Hepatocyte (in vitro differentiated cells): ENCODE measurements at regions not wholly inside any gene's neighbourhood (a gene's known extent, or its start where the extent isn't known, plus 50 kb on each side); places are given as distances from the start of the nearest gene placed in this dataset.

ENCODE experiments used
- EZH2 ChIP-seq: fragments of 200-600 bp; sonication (generic); IDR thresholded peaks from 2 replicates; pipeline ENCODE4 v1.6.1; 2016; ENCODE audit warnings: antibody characterized with exemption, mild to moderate bottlenecking, borderline replicate concordance
- TF ChIP-seq, protein P1 (sequence below): fragments of 200-600 bp; sonication (generic); IDR thresholded peaks from 2 replicates; pipeline ENCODE4 v1.5.1; 2016; ENCODE audit warnings: antibody characterized with exemption, mild to moderate bottlenecking; ENCODE audit not compliant: poor library complexity

DNA sequence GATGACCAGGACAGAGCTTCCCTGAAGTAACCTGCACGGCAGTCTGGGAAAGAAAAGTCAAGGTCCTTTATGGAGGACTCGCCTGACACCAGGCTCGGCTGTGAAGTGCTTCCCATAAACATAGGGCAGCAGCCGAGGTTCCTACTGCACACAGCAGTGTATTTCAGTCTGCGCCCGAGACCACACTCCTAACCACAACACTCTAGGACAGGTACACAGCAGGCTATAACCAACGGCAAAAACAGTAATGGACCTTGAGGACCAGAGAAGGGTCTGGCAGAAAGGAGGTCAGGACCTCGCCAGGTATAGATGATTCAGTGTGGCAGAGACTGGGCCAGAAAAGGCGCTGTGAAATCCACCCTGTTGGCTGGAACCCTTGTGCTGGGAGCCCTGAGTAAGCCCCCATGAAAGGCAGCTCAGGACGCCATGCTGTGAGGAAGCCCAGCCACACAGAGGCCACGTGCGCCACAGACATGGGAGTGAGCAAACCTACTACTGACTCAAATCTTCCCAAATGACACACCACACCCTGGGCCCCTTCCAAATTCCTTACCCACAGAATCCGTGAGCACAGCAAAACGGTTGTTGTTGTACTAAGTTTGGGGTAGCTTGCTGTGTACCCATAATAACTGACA lies 129.6 kb upstream of the CST7 start:
- TF ChIP-seq, protein P1, sequence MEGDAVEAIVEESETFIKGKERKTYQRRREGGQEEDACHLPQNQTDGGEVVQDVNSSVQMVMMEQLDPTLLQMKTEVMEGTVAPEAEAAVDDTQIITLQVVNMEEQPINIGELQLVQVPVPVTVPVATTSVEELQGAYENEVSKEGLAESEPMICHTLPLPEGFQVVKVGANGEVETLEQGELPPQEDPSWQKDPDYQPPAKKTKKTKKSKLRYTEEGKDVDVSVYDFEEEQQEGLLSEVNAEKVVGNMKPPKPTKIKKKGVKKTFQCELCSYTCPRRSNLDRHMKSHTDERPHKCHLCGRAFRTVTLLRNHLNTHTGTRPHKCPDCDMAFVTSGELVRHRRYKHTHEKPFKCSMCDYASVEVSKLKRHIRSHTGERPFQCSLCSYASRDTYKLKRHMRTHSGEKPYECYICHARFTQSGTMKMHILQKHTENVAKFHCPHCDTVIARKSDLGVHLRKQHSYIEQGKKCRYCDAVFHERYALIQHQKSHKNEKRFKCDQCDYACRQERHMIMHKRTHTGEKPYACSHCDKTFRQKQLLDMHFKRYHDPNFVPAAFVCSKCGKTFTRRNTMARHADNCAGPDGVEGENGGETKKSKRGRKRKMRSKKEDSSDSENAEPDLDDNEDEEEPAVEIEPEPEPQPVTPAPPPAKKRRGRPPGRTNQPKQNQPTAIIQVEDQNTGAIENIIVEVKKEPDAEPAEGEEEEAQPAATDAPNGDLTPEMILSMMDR, result no peak
- TF ChIP-seq EZH2, result no peak
